GM12873 (cell line): ENCODE measurements at regions not wholly inside any gene's neighbourhood (a gene's known extent, or its start where the extent isn't known, plus 50 kb on each side); places are given as distances from the start of the nearest gene placed in this dataset.

Experiments used
- CTCF ChIP-seq: IDR thresholded peaks from 2 replicates; pipeline ENCODE4 v1.5.1; 2012; ENCODE audit warnings: low read depth, mild to moderate bottlenecking, moderate library complexity, low read length, control low read depth; ENCODE audit not compliant: insufficient read depth; ENCODE audit errors: missing control alignments

- no peak for TF ChIP-seq CTCF
Observed at GRCh38 chr13:31853643-31854326, 114.5 kb downstream of the RXFP2 start.

- TF ChIP-seq CTCF, result no peak
Observed at GRCh38 chr13:31859571-31859970, 120.2 kb downstream of the RXFP2 start.

- TF ChIP-seq CTCF, result no peak
Observed at GRCh38 chr13:31860002-31860401, 120.7 kb downstream of the RXFP2 start.

GRCh38 chr13:31862828-31863227, 123.5 kb downstream of the RXFP2 start:
- TF ChIP-seq CTCF, result no peak

GRCh38 chr13:31864307-31864706, 125.0 kb downstream of the RXFP2 start:
- no peak for TF ChIP-seq CTCF

- no peak for TF ChIP-seq CTCF
Observed at GRCh38 chr13:31866099-31866498, 126.8 kb downstream of the RXFP2 start.

- no peak for TF ChIP-seq CTCF
Observed at GRCh38 chr13:31867709-31868108, 128.4 kb downstream of the RXFP2 start.
